HCT116 (cell line): ENCODE measurements at regions not wholly inside any gene's neighbourhood (a gene's known extent, or its start where the extent isn't known, plus 50 kb on each side); places are given as distances from the start of the nearest gene placed in this dataset.

Experiments
- ATF3 ChIP-seq: IDR thresholded peaks from 2 replicates; pipeline ENCODE4 v1.6.1; 2012
- CTCF ChIP-seq, 3 experiments: fragments of 200-600 bp in 1 of 3; sonication (generic) in 1 of 3; IDR thresholded peaks in 2 of 3; conservative IDR thresholded peaks in 1 of 3; 2 replicates each; pipeline ENCODE4 v1.5.1; 2012 to 2017; ENCODE audit warnings: low read depth in 2 of 3, low read length in 2 of 3, antibody characterized with exemption in 1 of 3, borderline replicate concordance in 1 of 3, control low read depth in 1 of 3, mild to moderate bottlenecking in 1 of 3, mixed read lengths in 1 of 3, mixed run types in 1 of 3, moderate library complexity in 1 of 3; ENCODE audit not compliant: insufficient read depth in 1 of 3
- FOSL1 ChIP-seq: IDR thresholded peaks from 2 replicates; pipeline ENCODE4 v1.6.1; 2012; ENCODE audit warnings: low read depth
- JUND ChIP-seq: IDR thresholded peaks from 2 replicates; pipeline ENCODE4 v1.6.1; 2012
- POLR2A ChIP-seq: IDR thresholded peaks from 2 replicates; pipeline ENCODE4 v1.7.0; 2011; ENCODE audit warnings: borderline replicate concordance; ENCODE audit not compliant: insufficient read depth, insufficient read length; ENCODE audit errors: extremely low read depth
- POLR2AphosphoS5 ChIP-seq: IDR thresholded peaks from 2 replicates; pipeline ENCODE4 v1.6.1; 2011; ENCODE audit warnings: mild to moderate bottlenecking, low read depth, low read length, moderate library complexity
- RAD21 ChIP-seq: IDR thresholded peaks from 2 replicates; pipeline ENCODE4 v1.6.1; 2012; ENCODE audit warnings: low read depth, mild to moderate bottlenecking
- SRF ChIP-seq: IDR thresholded peaks from 2 replicates; pipeline ENCODE4 v1.6.1; 2012; ENCODE audit warnings: low read depth

GRCh38 chr10:63788152-63788821 lies 267.1 kb downstream of the REEP3 start:
- TF ChIP-seq FOSL1, result no peak
- no peak for TF ChIP-seq CTCF (IDR thresholded peaks at IDR 0.05 in 2 of 3, conservative IDR thresholded peaks at IDR 0.05 in 1 of 3; ENCODE audit: borderline replicate concordance in 1 of 3, insufficient read depth in 1 of 3, low read depth in 2 of 3, low read length in 2 of 3)
- TF ChIP-seq JUND, result no peak
- no peak for TF ChIP-seq POLR2A
- no peak for TF ChIP-seq RAD21
- no peak for TF ChIP-seq ATF3
- TF ChIP-seq POLR2AphosphoS5, result no peak
- TF ChIP-seq SRF, result no peak
